GM12878 (cell line): ENCODE measurements at regions not wholly inside any gene's neighbourhood (a gene's known extent, or its start where the extent isn't known, plus 50 kb on each side); places are given as distances from the start of the nearest gene placed in this dataset.

Experiments
- ATAC-seq: fragments of 200-7000 bp; cut with Tn5 transposase; 3 replicates; pipeline ENCODE4 v1.9.1; 2020; ENCODE audit warnings: mild to moderate bottlenecking, moderate library complexity
- BruUV-seq: library from RNA; stranded (reverse); fragments of 400-500 nt; replicated peaks from 2 replicates; lab custom pipeline; 2021; lab: Mats Ljungman, UMichigan
- CTCF ChIA-PET: fragments of 300-600 bp; sonication (Branson Sonifier 250); formaldehyde crosslinking; extraction: SDS; loops from one replicate; lab custom pipeline; 2021; ENCODE audit warnings: inconsistent platforms; lab: Yijun Ruan, JAX
- POLR2A ChIA-PET: fragments of 350-600 bp; formaldehyde crosslinking; extraction: SDS; loops from one replicate; lab custom pipeline; 2021; ENCODE audit warnings: inconsistent platforms; lab: Charles Lee
- RAD21 ChIA-PET: fragments of 300-600 bp; sonication (Branson Sonifier 250); formaldehyde crosslinking; loops from one replicate; lab custom pipeline; 2023; ENCODE audit warnings: antibody characterized with exemption; ENCODE audit not compliant: unreplicated experiment; lab: Charles Lee
- SMC1A ChIA-PET: fragments of 300-600 bp; sonication (Branson Sonifier 250); formaldehyde crosslinking; loops from one replicate; lab custom pipeline; 2023; ENCODE audit not compliant: unreplicated experiment, uncharacterized antibody; lab: Charles Lee
- DNase-seq: peaks from one replicate; pipeline ENCODE4 v3.0.0-alpha.2; 2011; ENCODE audit warnings: low read depth, low spot score
- FAIRE-seq: peaks from 3 replicates; lab custom pipeline; 2011; peaks lifted over from hg19 to GRCh38; lab: Jason Lieb, UNC
- H2AFZ ChIP-seq: 2 replicates; pipeline ENCODE4 v1.6.0; 2011; ENCODE audit warnings: low read depth, low read length, control low read depth; ENCODE audit not compliant: control insufficient read depth
- H3K27ac ChIP-seq: 2 replicates; pipeline ENCODE4 v1.5.1; 2011; ENCODE audit warnings: control low read depth; ENCODE audit not compliant: control insufficient read depth, insufficient read depth
- H3K27me3 ChIP-seq, 2 experiments: replicated peaks in 1 of 2; 2 replicates each; pipeline versions ENCODE4 v1.6.0 to v1.6.1; 2011; ENCODE audit warnings: low read length in 1 of 2; ENCODE audit not compliant: control insufficient read depth in 2 of 2, insufficient read depth in 2 of 2
- H3K36me3 ChIP-seq, 2 experiments: 2 replicates each; pipeline ENCODE4 v1.5.1; 2011; ENCODE audit warnings: low read length in 1 of 2; ENCODE audit not compliant: control insufficient read depth in 2 of 2, insufficient read depth in 2 of 2
- H3K4me1 ChIP-seq: 2 replicates; pipeline ENCODE4 v1.6.1; 2011; ENCODE audit warnings: mild to moderate bottlenecking, low read length, moderate library complexity, mixed read lengths; ENCODE audit not compliant: control insufficient read depth, insufficient read depth
- H3K4me2 ChIP-seq: 2 replicates; pipeline ENCODE4 v1.6.0; 2011; ENCODE audit warnings: control low read depth; ENCODE audit not compliant: control insufficient read depth, insufficient read depth
- H3K4me3 ChIP-seq: fragments of 200-600 bp; sonication (generic); 2 replicates; pipeline ENCODE4 v1.5.1; 2016
- H3K79me2 ChIP-seq: 2 replicates; pipeline ENCODE4 v1.6.0; 2011; ENCODE audit warnings: low read length; ENCODE audit not compliant: control insufficient read depth, insufficient read depth
- H3K9ac ChIP-seq: 2 replicates; pipeline ENCODE4 v1.8.0; 2011; ENCODE audit warnings: low read length, control low read depth, mixed read lengths; ENCODE audit not compliant: control insufficient read depth, insufficient read depth
- H3K9me3 ChIP-seq: replicated peaks from 3 replicates; pipeline ENCODE4 v1.5.1; 2011; ENCODE audit warnings: mild to moderate bottlenecking, low read length; ENCODE audit not compliant: control insufficient read depth, insufficient read depth
- H4K20me1 ChIP-seq: 2 replicates; pipeline ENCODE4 v1.6.0; 2011; ENCODE audit not compliant: control insufficient read depth, insufficient read depth
- ATF7 ChIP-seq: fragments of 450-650 bp; IDR thresholded peaks from 2 replicates; pipeline ENCODE4 v1.6.1; 2016; ENCODE audit warnings: low read depth, mild to moderate bottlenecking
- HDAC6 ChIP-seq: fragments of 200-600 bp; sonication (generic); IDR thresholded peaks from one replicate; pipeline ENCODE4 v1.8.0; 2017; ENCODE audit warnings: antibody characterized with exemption; ENCODE audit not compliant: unreplicated experiment
- TARDBP ChIP-seq: IDR thresholded peaks from 2 replicates; pipeline ENCODE4 v1.6.1; 2016; ENCODE audit warnings: borderline replicate concordance
- ZNF622 ChIP-seq: fragments of 450-650 bp; IDR thresholded peaks from 2 replicates; pipeline ENCODE4 v1.6.1; 2017; ENCODE audit warnings: mild to moderate bottlenecking, inconsistent platforms
- WGBS: methylation state at CpG from one replicate; pipeline ENCODE4 v1.1.6; 2016; ENCODE audit warnings: low lambda C conversion rate; ENCODE audit not compliant: insufficient replicate concordance, insufficient coverage; ENCODE audit errors: missing lambda C conversion rate; 5-methylcytosine and 5-hydroxymethylcytosine counted together
- in situ Hi-C: fragments of 300-500 bp; cut with MboI; formaldehyde crosslinking; loops from 9 replicates; pipeline ENCODE4 v1.14.3; 2018; ENCODE audit warnings: mixed read lengths
- intact Hi-C: fragments of 100-400 bp; cut with micrococcal nuclease; formaldehyde crosslinking; loops from one replicate; pipeline ENCODE4 v1.14.2; 2022; ENCODE audit not compliant: unreplicated experiment
- TF ChIP-seq, protein P1 (sequence below): fragments of 450-650 bp; IDR thresholded peaks from 2 replicates; pipeline ENCODE4 v1.6.1; 2017; ENCODE audit warnings: antibody characterized with exemption, mild to moderate bottlenecking, moderate library complexity
- TF ChIP-seq, protein P2 (sequence below), 3 experiments: IDR thresholded peaks in 2 of 3; conservative IDR thresholded peaks in 1 of 3; 2 replicates each; pipeline ENCODE4 v1.5.1; 2011; ENCODE audit warnings: low read depth in 3 of 3, low read length in 3 of 3, mild to moderate bottlenecking in 3 of 3, control low read depth in 2 of 3, moderate library complexity in 2 of 3, inconsistent platforms in 1 of 3, mixed read lengths in 1 of 3; ENCODE audit not compliant: control insufficient read depth in 2 of 3, insufficient read depth in 1 of 3; ENCODE audit errors: extremely low read depth in 1 of 3
- TF ChIP-seq, protein P3 (sequence below): fragments of 450-650 bp; formaldehyde crosslinking; IDR thresholded peaks from 2 replicates; pipeline ENCODE4 v1.4.0; 2020; ENCODE audit warnings: mild to moderate bottlenecking, moderate library complexity
- TF ChIP-seq, protein P4 (sequence below): IDR thresholded peaks from 2 replicates; pipeline ENCODE4 v1.6.1; 2012; ENCODE audit warnings: mild to moderate bottlenecking, low read depth, low read length
- TF ChIP-seq, protein P5 (sequence below): fragments of 450-650 bp; IDR thresholded peaks from 2 replicates; pipeline ENCODE4 v1.6.1; 2016; ENCODE audit warnings: mild to moderate bottlenecking

DNA sequence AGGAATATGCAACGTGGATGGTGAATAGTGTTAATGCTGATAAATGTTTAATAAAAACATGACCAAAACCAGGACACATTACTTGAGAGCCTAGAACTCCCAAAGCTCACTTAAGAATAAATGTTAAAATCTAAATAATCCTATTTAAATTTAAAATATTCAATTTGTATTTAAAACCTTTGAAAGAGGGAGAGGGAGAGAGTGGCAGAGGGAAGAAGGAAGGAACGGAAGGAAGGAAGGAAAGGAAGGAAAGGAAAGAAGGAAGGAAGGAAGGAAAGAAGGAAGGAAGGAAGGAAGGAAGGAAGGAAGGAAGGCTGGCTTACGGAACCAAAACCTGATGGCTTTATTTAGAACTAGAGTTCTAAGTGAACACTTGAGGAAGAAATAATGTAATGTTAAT, 324.1 kb upstream of the SYT4 start:
- H3K4me1 ChIP-seq = no peaks in the 10 kb centered on the region
- H3K4me3 ChIP-seq = no peak overlapping the region
- H2AFZ ChIP-seq = no peak overlapping the region
- no peak for ATAC-seq
- H3K27ac ChIP-seq = no peak overlapping the region
- ChIA-PET CTCF (interaction anchor here (1.1 kb wide), 1 partner anchor 14 kb away, joined by 3 read pairs; no protein-coding TSS in a partner anchor), SMC1A (interaction anchor here (1.0 kb wide), 1 partner anchor 9 kb away, joined by 3 read pairs; no protein-coding TSS in a partner anchor), POLR2A (no interaction called here), RAD21 (no interaction called here)
- FAIRE-seq = no peak
- no peaks in the 10 kb centered on the region for H3K79me2 ChIP-seq
- intact Hi-C loops (no loop called here), in situ Hi-C loops (no loop called here)
- H3K27me3 ChIP-seq = no peaks in the 10 kb centered on the region
- H3K36me3 ChIP-seq = no peaks in the 10 kb centered on the region
- H3K4me2 ChIP-seq = no peak overlapping the region
- no peak for DNase-seq
- no TSS peak for BruUV-seq
- no peaks in the 10 kb centered on the region for H4K20me1 ChIP-seq
- TF ChIP-seq, protein P1, sequence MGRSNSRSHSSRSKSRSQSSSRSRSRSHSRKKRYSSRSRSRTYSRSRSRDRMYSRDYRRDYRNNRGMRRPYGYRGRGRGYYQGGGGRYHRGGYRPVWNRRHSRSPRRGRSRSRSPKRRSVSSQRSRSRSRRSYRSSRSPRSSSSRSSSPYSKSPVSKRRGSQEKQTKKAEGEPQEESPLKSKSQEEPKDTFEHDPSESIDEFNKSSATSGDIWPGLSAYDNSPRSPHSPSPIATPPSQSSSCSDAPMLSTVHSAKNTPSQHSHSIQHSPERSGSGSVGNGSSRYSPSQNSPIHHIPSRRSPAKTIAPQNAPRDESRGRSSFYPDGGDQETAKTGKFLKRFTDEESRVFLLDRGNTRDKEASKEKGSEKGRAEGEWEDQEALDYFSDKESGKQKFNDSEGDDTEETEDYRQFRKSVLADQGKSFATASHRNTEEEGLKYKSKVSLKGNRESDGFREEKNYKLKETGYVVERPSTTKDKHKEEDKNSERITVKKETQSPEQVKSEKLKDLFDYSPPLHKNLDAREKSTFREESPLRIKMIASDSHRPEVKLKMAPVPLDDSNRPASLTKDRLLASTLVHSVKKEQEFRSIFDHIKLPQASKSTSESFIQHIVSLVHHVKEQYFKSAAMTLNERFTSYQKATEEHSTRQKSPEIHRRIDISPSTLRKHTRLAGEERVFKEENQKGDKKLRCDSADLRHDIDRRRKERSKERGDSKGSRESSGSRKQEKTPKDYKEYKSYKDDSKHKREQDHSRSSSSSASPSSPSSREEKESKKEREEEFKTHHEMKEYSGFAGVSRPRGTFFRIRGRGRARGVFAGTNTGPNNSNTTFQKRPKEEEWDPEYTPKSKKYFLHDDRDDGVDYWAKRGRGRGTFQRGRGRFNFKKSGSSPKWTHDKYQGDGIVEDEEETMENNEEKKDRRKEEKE = no peak
- TF ChIP-seq, protein P2, sequence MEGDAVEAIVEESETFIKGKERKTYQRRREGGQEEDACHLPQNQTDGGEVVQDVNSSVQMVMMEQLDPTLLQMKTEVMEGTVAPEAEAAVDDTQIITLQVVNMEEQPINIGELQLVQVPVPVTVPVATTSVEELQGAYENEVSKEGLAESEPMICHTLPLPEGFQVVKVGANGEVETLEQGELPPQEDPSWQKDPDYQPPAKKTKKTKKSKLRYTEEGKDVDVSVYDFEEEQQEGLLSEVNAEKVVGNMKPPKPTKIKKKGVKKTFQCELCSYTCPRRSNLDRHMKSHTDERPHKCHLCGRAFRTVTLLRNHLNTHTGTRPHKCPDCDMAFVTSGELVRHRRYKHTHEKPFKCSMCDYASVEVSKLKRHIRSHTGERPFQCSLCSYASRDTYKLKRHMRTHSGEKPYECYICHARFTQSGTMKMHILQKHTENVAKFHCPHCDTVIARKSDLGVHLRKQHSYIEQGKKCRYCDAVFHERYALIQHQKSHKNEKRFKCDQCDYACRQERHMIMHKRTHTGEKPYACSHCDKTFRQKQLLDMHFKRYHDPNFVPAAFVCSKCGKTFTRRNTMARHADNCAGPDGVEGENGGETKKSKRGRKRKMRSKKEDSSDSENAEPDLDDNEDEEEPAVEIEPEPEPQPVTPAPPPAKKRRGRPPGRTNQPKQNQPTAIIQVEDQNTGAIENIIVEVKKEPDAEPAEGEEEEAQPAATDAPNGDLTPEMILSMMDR (IDR thresholded peaks at IDR 0.05 in 2 of 3, conservative IDR thresholded peaks at IDR 0.05 in 1 of 3; ENCODE audit: control insufficient read depth in 2 of 3, extremely low read depth in 1 of 3, insufficient read depth in 1 of 3, low read depth in 3 of 3, low read length in 3 of 3) = no peak
- TF ChIP-seq, protein P3, sequence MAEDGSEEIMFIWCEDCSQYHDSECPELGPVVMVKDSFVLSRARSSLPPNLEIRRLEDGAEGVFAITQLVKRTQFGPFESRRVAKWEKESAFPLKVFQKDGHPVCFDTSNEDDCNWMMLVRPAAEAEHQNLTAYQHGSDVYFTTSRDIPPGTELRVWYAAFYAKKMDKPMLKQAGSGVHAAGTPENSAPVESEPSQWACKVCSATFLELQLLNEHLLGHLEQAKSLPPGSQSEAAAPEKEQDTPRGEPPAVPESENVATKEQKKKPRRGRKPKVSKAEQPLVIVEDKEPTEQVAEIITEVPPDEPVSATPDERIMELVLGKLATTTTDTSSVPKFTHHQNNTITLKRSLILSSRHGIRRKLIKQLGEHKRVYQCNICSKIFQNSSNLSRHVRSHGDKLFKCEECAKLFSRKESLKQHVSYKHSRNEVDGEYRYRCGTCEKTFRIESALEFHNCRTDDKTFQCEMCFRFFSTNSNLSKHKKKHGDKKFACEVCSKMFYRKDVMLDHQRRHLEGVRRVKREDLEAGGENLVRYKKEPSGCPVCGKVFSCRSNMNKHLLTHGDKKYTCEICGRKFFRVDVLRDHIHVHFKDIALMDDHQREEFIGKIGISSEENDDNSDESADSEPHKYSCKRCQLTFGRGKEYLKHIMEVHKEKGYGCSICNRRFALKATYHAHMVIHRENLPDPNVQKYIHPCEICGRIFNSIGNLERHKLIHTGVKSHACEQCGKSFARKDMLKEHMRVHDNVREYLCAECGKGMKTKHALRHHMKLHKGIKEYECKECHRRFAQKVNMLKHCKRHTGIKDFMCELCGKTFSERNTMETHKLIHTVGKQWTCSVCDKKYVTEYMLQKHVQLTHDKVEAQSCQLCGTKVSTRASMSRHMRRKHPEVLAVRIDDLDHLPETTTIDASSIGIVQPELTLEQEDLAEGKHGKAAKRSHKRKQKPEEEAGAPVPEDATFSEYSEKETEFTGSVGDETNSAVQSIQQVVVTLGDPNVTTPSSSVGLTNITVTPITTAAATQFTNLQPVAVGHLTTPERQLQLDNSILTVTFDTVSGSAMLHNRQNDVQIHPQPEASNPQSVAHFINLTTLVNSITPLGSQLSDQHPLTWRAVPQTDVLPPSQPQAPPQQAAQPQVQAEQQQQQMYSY (CRISPR knock-in tag) = no peak
- TF ChIP-seq, protein P4, sequence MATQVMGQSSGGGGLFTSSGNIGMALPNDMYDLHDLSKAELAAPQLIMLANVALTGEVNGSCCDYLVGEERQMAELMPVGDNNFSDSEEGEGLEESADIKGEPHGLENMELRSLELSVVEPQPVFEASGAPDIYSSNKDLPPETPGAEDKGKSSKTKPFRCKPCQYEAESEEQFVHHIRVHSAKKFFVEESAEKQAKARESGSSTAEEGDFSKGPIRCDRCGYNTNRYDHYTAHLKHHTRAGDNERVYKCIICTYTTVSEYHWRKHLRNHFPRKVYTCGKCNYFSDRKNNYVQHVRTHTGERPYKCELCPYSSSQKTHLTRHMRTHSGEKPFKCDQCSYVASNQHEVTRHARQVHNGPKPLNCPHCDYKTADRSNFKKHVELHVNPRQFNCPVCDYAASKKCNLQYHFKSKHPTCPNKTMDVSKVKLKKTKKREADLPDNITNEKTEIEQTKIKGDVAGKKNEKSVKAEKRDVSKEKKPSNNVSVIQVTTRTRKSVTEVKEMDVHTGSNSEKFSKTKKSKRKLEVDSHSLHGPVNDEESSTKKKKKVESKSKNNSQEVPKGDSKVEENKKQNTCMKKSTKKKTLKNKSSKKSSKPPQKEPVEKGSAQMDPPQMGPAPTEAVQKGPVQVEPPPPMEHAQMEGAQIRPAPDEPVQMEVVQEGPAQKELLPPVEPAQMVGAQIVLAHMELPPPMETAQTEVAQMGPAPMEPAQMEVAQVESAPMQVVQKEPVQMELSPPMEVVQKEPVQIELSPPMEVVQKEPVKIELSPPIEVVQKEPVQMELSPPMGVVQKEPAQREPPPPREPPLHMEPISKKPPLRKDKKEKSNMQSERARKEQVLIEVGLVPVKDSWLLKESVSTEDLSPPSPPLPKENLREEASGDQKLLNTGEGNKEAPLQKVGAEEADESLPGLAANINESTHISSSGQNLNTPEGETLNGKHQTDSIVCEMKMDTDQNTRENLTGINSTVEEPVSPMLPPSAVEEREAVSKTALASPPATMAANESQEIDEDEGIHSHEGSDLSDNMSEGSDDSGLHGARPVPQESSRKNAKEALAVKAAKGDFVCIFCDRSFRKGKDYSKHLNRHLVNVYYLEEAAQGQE = no peak
- TF ChIP-seq TARDBP = no peak
- TF ChIP-seq HDAC6 = no peak
- TF ChIP-seq, protein P5, sequence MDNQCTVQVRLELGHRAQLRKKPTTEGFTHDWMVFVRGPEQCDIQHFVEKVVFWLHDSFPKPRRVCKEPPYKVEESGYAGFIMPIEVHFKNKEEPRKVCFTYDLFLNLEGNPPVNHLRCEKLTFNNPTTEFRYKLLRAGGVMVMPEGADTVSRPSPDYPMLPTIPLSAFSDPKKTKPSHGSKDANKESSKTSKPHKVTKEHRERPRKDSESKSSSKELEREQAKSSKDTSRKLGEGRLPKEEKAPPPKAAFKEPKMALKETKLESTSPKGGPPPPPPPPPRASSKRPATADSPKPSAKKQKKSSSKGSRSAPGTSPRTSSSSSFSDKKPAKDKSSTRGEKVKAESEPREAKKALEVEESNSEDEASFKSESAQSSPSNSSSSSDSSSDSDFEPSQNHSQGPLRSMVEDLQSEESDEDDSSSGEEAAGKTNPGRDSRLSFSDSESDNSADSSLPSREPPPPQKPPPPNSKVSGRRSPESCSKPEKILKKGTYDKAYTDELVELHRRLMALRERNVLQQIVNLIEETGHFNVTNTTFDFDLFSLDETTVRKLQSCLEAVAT = no peak
- no peak for TF ChIP-seq ATF7
- no peak for TF ChIP-seq ZNF622
- 8% methylated on average over 3 of the region's 3 CpGs for whole genome bisulfite sequencing
- no peaks in the 10 kb centered on the region for H3K9me3 ChIP-seq
- no peak overlapping the region for H3K9ac ChIP-seq
